ENCODE measurements at regions not wholly inside any gene's neighbourhood (a gene's known extent, or its start where the extent isn't known, plus 50 kb on each side); places are given as distances from the start of the nearest gene placed in this dataset.
"Not testable (repeated sequence)": the region's sequence is repeated elsewhere in the genome, so short reads cannot be mapped to it uniquely, and the experiment has no call there.

DNA sequence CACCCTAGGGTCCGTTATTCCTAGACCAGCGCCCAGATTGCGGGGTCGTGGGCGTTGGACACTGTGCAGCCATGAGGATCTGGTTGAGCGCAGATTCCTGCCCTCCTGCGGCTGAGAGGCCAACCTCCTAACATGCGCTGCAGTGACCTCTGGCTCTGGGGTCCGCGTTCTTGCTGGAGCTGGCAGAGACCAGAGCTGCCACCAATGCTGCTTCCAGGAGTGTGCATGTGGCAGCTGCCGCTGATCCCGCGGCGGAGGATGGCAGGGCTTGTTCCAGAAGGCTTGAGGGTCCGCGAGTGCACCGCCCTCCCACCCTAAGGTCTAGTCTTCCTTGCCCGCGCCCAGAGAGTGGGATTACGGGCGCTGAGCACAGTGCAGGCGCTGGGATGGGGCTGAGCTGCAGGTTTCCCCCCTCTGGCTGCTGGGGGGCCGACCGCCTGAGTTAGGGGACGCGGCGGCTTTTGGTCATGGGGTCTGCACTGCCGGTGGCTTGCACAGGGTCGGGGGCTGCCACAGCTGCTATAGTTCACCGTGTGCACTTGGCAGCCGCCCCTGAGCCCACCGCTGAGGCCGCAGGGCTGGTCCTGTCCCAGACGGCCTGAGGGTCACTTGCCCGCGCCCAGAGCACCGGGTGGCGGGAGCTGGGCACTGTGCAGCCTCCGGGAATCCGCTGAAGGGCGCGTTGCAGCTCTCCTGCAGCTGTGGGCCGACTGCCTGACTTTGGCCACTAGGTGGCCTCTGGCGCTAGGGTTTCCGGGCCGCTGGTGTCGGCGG lies 145.9 kb downstream of the CCDC74A start:
- Mint-ChIP-seq H3K4me1 (ENCODE audit: unreplicated experiment) (peaks cover 12% of the 10 kb centered on the region), H3K9me3 (peaks cover 9% of the 10 kb centered on the region)

DNA sequence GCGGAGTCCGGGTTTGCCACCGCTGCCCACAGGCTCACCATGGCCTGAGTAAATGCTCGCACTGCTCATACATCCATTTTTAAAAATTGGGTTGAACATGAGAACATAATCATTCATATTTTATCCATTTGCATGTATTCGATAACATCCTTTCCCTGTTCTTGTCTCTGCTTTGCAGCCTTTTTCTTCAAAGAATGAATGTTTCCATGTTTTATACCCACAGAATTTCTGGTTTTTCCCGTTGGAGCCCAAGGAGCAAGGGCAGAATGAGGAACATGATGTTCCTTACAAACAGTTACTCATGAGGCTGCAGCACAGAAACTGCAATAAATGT lies 146.5 kb downstream of the CCDC74A start:
- Mint-ChIP-seq H3K27me3 (peaks cover 13% of the 10 kb centered on the region), H3K9me3 (peaks cover 4% of the 10 kb centered on the region), H3K4me1 (ENCODE audit: unreplicated experiment) (peaks cover 8% of the 10 kb centered on the region), H3K27ac (no peak overlapping the region), H3K36me3 (peaks cover under 1% of the 10 kb centered on the region), H3K4me3 (peak overlapping the region; percentile 84)
- no peak for DNase-seq (ENCODE audit: extremely low spot score, unreplicated experiment)
- TF ChIP-seq, protein P1, sequence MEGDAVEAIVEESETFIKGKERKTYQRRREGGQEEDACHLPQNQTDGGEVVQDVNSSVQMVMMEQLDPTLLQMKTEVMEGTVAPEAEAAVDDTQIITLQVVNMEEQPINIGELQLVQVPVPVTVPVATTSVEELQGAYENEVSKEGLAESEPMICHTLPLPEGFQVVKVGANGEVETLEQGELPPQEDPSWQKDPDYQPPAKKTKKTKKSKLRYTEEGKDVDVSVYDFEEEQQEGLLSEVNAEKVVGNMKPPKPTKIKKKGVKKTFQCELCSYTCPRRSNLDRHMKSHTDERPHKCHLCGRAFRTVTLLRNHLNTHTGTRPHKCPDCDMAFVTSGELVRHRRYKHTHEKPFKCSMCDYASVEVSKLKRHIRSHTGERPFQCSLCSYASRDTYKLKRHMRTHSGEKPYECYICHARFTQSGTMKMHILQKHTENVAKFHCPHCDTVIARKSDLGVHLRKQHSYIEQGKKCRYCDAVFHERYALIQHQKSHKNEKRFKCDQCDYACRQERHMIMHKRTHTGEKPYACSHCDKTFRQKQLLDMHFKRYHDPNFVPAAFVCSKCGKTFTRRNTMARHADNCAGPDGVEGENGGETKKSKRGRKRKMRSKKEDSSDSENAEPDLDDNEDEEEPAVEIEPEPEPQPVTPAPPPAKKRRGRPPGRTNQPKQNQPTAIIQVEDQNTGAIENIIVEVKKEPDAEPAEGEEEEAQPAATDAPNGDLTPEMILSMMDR (conservative IDR thresholded peaks at IDR 0.05): no peak

More for the DNA sequence above, 145.9 kb downstream of the CCDC74A start:
- Mint-ChIP-seq H3K4me3 (peak overlapping the region; percentile 84), H3K27ac (no peak overlapping the region), H3K36me3 (peaks cover 4% of the 10 kb centered on the region), H3K27me3 (peaks cover 13% of the 10 kb centered on the region)
- peak; percentile 83 for DNase-seq (ENCODE audit: extremely low spot score, unreplicated experiment)
- TF ChIP-seq, protein P1 (conservative IDR thresholded peaks at IDR 0.05): peak; percentile 95

DNA sequence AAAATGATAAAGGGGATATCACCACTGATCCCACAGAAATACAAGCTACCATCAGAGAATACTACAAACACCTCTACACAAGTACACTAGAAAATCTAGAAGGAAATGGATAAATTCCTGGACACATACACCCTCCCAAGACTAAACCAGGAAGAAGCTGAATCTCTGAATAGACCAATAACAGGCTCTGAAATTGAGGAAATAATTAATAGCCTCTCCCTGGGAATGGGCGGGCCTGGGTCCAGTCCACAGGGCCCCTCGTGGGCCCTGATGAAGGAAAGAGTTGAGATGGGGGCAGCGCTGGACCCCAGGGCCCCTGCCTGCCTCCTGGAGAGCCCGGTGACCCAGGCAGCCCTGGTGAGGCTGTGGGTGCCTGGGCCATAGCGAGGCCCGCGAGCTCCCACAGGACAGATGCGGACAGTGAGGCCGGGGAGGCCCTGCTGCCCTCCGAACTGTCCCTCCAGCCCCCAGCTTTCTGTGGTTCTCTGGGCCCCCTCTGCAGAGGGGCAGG lies 154.0 kb downstream of the CCDC74A start:
- Mint-ChIP-seq H3K4me1 (ENCODE audit: unreplicated experiment) (peaks cover 25% of the 10 kb centered on the region), H3K4me3 (peak overlapping the region; percentile 95), H3K36me3 (peaks cover 11% of the 10 kb centered on the region), H3K27ac (peak overlapping the region; percentile 52)
- not testable (repeated sequence) for H3K27me3 Mint-ChIP-seq; H3K9me3 Mint-ChIP-seq; DNase-seq (ENCODE audit: extremely low spot score, unreplicated experiment)

DNA sequence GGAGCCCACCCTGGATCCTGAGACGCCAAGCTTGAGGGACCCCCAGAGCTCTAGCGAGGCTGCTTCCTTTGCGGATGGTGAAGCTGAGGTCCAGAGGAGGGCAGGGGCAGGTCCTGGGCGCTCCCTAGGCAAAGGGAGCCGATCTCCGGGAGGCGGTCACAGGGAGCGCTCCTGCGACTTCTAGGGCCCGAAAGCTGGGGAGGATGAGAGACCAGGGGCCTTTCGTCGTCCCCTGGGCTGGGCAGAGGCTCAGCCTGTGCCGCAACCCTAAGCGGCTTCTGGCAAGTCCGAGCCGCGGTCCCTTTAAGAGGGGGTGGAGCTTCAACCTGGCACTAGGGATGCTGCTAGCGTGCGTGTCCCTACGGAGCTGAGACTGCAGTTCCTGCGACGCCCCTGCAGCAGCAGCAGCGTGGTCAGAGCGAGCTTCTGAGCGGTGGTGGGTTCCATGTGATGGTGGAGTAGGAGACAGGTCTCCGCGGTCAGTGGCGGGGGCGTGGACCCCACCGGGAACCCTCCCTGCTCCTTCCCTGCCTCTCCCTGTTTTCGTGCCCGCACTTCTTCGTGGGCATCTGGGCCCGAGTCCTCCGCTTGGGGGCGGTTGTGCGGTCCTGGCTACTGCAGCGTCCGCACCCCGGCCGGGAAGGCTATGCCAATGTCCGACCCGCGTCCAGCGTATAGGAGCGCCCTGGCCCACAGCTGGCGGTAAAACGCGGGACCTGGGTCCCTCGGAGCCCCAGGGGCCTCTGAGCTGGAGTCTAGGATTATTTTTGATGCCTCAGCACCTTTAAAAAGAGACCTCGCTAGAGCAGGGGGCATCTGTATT lies 154.6 kb downstream of the CCDC74A start:
- Mint-ChIP-seq H3K4me1 (ENCODE audit: unreplicated experiment) (peaks cover 25% of the 10 kb centered on the region), H3K27me3 (no peaks in the 10 kb centered on the region), H3K27ac (peak overlapping the region; percentile 78), H3K36me3 (peaks cover 17% of the 10 kb centered on the region), H3K9me3 (no peaks in the 10 kb centered on the region), H3K4me3 (peak overlapping the region; percentile 95)
- DNase-seq (ENCODE audit: extremely low spot score, unreplicated experiment): peak; percentile 78
- TF ChIP-seq, protein P1 (conservative IDR thresholded peaks at IDR 0.05): peak; percentile 51

DNA sequence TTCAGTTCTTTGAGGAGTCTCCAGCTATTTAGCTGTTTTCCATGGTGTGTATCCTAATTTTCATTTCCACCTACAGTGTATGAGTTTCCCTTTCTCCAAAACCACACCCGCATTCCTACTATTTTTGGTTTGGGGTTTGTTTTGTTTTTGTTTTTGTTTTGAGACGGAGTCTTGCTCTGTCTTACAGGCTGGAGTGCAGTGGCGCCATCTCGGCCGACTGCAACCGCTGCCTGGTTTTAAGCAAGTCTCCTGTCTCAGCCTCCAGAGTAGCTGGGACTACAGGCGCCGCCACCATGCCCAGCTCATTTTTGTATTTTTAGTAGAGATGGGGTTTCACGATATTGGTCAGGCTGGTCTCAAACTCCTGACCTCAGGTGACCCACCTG lies 155.2 kb downstream of the CCDC74A start:
- not testable (repeated sequence) for DNase-seq (ENCODE audit: extremely low spot score, unreplicated experiment); H3K27me3 Mint-ChIP-seq
- peak overlapping the region; percentile 78 for H3K27ac Mint-ChIP-seq

DNA sequence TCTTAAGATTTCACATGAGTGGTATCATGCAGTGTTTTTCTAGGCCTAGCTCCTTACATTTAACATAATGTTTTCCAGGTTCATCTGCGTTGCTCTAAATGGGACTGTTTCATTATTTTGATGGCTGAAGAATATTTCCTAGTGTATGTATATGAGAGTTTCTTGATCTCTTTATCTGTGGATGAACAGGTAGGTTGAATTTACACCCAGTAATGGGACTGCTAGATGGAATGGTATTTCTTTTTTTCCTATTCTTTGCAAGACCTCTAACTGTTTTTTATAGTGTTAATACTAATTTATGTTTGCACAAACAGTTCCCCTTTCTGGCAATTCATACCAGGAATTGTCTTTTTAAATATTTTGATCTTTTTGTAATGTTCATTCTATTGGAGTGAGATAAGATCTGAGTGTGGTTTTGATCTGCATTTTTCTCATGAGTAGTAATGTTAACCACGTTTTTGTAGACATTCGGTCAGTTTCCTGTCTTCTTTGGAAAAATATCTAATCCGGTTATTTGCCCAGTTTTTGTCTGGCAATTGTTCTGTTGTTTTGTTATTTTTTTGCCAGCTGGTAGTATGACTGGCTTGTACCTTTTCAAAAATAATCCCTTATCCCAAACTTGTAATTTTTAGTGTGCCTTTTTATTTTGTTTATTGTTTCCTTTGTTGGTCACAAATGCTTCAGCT lies 157.1 kb downstream of the CCDC74A start:
- not testable (repeated sequence) for H3K27ac Mint-ChIP-seq

More for the DNA sequence above, 155.2 kb downstream of the CCDC74A start:
- peaks cover 23% of the 10 kb centered on the region for H3K36me3 Mint-ChIP-seq
- peak overlapping the region; percentile 95 for H3K4me3 Mint-ChIP-seq
- H3K9me3 Mint-ChIP-seq: not testable (repeated sequence)
- peaks cover 25% of the 10 kb centered on the region for H3K4me1 Mint-ChIP-seq (ENCODE audit: unreplicated experiment)

DNA sequence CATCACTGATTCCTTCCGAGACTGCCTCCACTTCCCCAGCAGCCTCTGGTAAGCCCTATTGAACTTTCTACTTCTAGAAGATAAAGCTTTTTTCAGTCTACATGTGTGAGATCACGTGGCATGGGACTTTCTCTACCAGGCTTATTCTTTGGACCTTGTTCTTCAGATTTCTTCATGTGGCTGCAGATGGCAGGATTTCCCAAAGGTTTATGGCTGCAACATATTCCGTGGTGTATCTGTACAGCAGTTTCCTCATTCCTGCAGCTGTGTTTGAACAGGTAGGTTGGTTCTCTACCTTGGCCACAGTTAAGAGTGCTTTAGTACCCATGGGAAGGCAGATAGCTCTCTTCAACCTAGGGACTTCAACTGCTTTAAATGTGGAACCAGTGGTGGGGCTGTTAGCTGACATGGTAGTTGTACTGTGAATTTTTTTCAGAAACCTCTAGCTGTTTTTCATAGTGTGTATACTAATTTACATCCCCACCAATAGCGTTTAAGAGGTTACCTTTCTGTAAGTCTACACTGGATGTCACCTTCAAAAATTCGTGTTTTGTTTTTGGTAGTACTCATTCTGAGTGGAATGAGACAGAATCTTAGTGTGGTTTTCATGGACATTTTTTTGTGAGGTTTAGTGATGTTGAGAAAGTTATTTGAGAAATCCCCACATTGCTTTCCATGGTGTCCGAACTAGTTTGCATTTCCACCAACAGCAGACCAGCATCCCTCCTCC lies 158.6 kb downstream of the CCDC74A start:
- peaks cover 50% of the 10 kb centered on the region for H3K36me3 Mint-ChIP-seq
- H3K4me1 Mint-ChIP-seq (ENCODE audit: unreplicated experiment): peaks cover 18% of the 10 kb centered on the region
- H3K27me3 Mint-ChIP-seq; H3K27ac Mint-ChIP-seq; H3K9me3 Mint-ChIP-seq; H3K4me3 Mint-ChIP-seq; DNase-seq (ENCODE audit: extremely low spot score, unreplicated experiment): not testable (repeated sequence)

More for the DNA sequence above, 157.1 kb downstream of the CCDC74A start:
- peaks cover 35% of the 10 kb centered on the region for H3K36me3 Mint-ChIP-seq
- H3K4me1 Mint-ChIP-seq (ENCODE audit: unreplicated experiment): peaks cover 25% of the 10 kb centered on the region
- not testable (repeated sequence) for H3K9me3 Mint-ChIP-seq; DNase-seq (ENCODE audit: extremely low spot score, unreplicated experiment); H3K27me3 Mint-ChIP-seq
- peak overlapping the region; percentile 95 for H3K4me3 Mint-ChIP-seq

DNA sequence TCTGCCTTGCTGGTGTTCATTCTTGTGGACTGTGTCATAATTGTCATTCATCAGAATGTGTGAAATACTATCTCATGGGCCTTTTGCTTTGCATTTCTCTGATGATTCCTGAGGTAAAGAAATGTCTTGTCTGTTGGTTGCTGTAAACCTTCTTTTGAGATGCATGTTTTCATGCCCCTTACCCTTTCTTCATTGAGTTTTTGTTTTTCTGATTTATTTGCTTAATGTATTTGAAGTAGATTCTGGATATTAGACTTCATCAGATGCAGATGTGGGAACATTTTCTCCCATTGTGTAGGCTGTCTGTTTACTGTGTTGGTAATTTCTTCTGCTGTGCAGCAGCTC lies 159.2 kb downstream of the CCDC74A start:
- not testable (repeated sequence) for H3K27ac Mint-ChIP-seq; DNase-seq (ENCODE audit: extremely low spot score, unreplicated experiment); H3K27me3 Mint-ChIP-seq; H3K4me3 Mint-ChIP-seq
- Mint-ChIP-seq H3K9me3 (peaks cover 11% of the 10 kb centered on the region), H3K36me3 (peaks cover 56% of the 10 kb centered on the region), H3K4me1 (ENCODE audit: unreplicated experiment) (peaks cover 16% of the 10 kb centered on the region)

DNA sequence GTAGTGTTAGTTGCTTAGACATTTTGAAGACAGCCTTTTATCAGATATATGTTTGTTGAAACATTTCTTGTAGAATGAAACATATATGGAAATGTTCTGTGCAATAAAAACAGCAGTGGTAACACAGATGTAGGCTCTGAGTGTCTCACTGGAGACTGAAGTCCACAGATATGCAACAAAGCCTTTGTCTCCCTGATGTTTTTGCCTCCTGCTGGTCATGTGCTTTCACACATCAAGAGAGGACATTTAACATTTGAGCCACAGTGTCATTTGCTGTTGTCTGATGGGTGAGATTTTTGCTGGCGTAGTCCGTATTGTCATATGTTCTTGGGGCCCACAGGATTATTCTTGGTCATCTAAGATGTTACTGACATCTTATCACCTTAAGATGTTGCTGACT lies 161.4 kb downstream of the CCDC74A start:
- not testable (repeated sequence) for DNase-seq (ENCODE audit: extremely low spot score, unreplicated experiment); H3K4me3 Mint-ChIP-seq; H3K4me1 Mint-ChIP-seq (ENCODE audit: unreplicated experiment); H3K27me3 Mint-ChIP-seq; H3K27ac Mint-ChIP-seq
- Mint-ChIP-seq H3K36me3 (peaks cover 67% of the 10 kb centered on the region), H3K9me3 (peaks cover 14% of the 10 kb centered on the region)

DNA sequence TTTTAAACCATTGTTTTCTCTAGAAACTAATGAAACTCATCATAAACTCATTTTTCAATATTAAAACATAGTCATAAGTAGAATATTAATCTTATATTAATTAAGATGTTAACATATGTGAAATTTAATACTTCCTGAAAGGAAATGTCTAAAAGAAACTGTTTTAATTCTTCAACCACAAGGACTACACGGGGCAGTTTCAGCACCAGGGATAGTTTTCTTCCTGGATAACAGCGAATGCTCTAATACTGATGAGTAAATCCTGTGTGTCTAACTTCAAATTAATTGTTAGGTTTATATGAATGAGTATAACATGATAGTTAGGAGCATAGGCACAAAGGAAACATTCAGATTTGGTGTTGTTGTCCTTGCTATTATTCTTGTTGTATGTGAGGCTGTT lies 183.6 kb downstream of the CCDC74A start:
- H3K27ac Mint-ChIP-seq; H3K36me3 Mint-ChIP-seq; H3K27me3 Mint-ChIP-seq; DNase-seq (ENCODE audit: extremely low spot score, unreplicated experiment); H3K4me1 Mint-ChIP-seq (ENCODE audit: unreplicated experiment); H3K4me3 Mint-ChIP-seq; H3K9me3 Mint-ChIP-seq: not testable (repeated sequence)
